ENCODE measurements at regions not wholly inside any gene's neighbourhood (a gene's known extent, or its start where the extent isn't known, plus 50 kb on each side); places are given as distances from the start of the nearest gene placed in this dataset.
"Not testable (repeated sequence)": the region's sequence is repeated elsewhere in the genome, so short reads cannot be mapped to it uniquely, and the experiment has no call there.

DNA sequence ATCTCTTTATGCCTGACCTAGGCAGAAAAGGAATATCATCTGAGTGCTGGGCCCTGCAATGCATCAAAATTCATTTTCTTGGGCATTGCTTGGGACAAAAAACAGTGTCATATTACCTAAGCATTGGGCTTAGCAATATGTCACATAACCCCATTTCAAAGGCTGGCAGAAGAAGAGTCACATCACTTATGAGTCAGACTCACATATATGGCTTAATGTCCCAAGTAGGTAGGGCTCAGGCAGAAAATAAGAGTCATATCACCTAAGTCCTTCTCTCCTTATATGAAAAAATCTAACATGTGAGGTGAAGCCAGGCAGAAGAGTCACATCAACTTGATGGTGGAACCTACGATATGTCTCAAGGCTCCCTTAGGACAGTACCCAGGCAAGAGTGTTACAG lies 967.2 kb upstream of the AMELY start:
- no peak for DNase-seq (ENCODE audit: low read depth in 2 of 2)

DNA sequence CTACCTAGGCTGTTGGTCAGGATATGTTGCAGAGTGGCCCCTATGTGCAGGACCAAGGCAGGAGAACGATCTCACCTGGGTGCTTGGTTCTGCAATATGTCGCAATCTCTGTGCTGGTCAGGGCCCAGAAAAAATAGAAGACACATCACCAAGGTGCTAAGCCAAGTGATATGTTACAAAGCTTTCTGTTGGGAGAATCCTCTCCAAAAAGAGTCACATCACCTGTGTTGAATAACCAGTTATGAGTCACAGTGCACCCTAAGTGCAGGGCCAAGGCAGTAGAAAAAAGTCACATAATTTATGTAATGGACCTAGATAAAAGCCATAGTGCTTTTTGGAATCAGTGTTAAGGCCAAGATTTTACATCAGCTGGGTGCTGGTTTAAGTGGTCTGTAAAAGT lies 965.9 kb upstream of the AMELY start:
- no peak for DNase-seq (ENCODE audit: low read depth in 2 of 2)

DNA sequence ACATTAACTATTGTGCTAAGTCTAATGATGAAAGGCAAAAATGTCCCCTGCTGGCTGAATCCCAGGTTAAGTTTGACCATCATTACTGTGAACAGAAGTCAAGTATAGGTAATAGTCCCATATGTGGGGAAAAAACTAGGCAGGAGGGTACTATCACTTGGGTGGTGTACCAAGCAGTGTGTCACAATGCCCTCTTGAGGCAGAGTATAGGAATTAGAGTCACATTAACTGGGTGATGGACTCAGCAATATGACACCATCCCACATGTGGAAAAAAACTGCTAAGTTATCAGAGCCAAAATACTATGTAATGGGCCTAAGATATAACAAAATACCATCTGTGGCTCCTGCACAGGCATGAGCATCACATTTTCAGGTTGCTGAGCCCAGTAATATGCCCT lies 962.5 kb upstream of the AMELY start:
- DNase-seq (ENCODE audit: low read depth in 2 of 2): no peak

DNA sequence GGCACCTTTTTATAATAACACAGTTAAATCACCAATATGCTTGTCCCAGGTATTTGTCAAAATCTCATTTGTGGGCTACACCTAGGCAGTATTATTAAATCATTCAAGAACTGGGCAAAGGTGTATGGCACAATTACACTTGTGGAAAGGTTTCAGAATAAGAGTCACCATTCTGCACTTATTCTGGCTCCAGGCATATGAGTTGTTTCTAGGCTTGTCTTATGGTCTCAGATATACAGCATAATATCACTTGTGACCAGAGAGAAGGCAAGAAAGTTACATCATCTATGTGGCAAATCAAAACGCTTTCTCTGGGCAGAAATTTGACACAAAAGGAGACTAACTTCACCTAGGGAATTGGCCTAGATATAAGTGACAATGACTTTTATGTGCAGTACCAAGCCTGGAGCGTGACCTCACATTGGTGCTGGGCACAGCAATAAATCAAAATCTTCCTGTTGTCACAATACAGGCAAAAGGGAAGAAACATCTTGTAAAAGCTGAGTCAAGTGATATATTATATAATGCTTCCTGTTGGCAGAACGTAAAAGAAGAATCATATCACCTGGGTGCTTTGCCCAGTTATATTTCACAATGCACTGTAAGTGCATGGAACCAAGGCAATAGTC lies 959.9 kb upstream of the AMELY start:
- no peak for DNase-seq (ENCODE audit: low read depth in 2 of 2)

DNA sequence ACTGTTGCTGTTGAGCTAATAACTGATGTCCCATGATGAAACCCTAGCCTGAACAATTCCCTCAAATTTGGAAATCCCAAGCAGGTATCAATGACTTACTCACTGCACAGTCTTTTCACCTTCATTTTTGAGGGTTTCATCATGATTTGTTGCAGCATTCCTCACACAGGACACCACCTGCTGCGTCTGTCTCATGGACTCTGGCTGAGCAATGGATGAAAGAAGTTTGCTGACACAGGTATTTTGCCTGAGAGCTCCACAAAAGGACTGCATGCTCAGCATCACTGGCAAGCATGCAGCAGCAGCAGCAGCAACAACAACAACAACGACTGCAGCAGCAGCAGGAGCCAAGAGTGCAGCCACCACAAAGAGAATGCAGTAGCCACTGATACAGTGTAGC lies 955.4 kb upstream of the AMELY start:
- DNase-seq (ENCODE audit: low read depth in 2 of 2): no peak

DNA sequence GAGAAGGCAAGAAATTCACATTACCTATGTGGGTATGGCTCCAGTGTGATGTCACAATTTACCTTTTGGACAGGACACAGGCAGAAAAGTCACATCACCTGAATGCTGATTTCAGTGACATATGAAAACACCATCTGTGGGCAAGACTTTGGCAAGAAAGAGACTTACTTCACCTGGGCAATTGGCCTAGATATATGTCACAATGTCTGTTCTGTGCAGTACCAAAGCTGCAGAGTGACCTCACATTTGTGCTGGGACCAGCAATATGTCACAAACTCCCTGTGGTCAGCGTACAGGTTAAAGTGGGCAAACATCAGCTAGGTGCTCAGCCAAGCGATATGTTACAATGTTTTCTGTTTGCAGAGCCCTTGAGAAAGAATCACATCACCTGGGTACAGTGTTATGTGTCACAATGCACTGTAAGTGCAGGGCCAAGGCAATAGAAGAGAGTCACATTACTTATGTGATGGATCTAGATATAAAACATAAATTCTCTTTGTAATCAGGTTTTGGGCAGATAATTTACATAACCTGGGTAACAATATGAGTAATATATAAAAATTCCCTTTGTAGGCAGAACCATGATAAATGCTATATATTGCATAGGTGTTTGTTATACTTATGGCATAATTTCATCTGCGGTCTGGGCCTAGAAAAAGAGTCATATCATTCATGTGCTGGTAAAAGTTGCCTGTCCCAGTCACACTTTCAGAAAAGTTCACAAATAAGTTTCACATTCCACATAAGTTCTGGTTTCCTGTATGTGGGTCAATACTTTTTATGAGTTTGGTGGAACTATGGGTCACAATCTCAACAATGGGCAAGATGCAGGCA lies 949.4 kb upstream of the AMELY start:
- no peak for DNase-seq (ENCODE audit: low read depth in 2 of 2)

DNA sequence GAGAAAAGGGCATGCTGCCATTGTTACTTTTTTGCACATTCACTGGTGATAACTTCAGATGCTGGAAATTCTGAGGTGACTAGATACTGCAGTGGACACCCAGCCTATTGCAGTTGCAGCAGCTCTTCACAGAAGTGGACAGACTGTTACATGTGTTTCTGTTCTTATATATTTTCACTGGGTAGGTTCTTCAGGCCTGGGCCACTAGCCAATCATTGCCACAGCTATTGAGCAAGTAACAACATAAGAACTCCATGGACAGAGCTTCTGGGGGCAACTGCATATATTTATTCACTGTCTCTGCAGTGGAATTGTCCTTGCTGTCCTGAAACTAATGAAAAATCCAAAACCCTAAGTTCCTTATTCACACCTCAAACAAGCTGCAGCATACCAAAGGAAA lies 938.6 kb upstream of the AMELY start:
- DNase-seq (ENCODE audit: low read depth in 2 of 2): no peak

DNA sequence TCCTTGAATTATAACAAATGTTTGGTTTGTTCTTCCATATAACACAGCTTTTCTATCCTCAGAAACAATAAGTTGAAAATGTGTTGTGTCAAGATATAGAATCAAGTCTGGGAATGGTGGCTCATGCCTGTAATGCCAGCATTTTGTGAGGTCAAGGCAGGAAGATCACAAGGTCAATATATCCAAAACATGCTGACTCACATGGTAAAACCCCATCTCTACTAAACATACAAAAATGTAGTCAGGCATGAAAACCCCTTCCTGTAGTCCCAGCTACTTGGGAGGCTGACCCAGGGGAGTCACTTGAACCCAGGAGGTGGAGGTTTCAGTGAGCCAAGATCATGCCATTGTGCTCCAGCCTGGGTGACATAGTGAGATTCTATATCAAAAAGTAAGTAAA lies 934.2 kb upstream of the AMELY start:
- DNase-seq (ENCODE audit: low read depth in 2 of 2): no peak

DNA sequence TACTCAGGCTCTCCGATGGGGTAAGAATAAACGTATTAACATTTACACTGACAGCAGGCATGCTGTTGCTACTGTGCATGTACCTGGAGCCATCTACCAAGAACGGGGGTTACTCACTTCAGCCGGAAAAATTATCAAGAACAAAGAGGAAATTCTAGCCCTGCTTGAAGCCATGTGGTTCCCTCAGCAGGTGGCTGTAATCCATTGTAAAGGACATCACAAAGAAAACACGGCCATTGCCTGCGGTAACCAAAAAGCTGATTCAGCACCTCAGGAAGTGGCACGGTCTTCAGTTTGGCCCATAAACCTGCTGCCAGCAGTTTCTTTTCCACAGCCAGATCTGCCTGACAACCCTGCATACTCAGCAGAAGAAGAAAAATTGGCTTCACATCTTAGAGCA lies 925.5 kb upstream of the AMELY start:
- DNase-seq (ENCODE audit: low read depth in 2 of 2): no peak

DNA sequence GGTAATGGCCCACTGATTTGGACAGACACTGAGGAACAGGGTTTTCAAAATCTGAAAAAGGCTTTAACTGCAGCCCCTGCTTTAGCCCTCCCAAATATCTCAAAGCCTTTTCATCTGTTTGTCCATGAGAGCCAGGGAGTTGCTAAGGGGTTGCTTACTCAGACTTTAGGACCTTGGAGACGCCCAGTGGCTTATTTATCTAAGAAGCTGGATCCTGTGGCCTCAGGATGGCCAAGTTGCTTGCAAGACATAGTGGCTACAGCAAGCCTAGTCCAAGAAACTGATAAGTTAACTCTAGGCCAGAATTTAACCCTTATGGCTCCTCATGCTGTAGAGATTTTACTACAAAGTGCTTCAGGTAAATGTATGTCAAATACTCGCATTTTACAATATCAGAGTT lies 924.8 kb upstream of the AMELY start:
- DNase-seq (ENCODE audit: low read depth in 2 of 2): no peak

DNA sequence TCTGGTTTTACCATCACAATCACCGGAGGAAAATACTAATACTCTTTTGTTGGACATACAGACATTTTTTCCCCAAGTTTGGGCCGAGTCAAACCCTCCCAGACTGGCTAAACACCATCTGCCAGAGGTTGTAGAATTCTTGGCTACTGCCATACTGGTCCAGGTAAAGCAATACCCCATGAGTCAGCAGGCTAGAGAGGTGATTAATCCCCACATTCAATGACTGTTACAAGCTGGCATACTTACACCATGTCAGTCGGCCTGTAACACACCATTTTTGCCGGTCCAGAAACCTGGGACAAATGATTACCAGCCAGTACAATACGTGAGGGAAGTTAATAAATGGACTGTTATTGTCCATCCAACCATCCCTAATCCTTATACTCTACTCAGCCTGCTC lies 923.9 kb upstream of the AMELY start:
- DNase-seq (ENCODE audit: low read depth in 2 of 2): no peak

DNA sequence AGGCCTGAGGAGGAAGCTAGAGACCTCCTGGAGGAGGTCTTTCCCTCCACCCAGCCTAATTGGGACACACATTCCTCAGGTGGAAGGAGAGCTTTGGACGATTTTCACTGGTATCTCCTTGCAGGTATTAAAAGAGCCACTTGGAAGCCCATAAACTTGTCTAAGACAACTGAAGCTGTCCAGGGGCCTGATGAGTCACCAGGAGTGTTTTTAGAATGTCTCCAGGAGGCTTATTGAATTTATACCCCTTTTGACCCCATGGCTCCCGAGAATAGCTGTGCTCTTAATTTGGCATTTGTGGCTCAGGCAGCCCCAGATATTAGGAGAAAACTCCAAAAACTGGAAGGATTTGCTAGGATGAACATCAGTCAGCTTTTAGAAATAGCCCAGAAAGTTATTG lies 922.7 kb upstream of the AMELY start:
- no peak for DNase-seq (ENCODE audit: low read depth in 2 of 2)

DNA sequence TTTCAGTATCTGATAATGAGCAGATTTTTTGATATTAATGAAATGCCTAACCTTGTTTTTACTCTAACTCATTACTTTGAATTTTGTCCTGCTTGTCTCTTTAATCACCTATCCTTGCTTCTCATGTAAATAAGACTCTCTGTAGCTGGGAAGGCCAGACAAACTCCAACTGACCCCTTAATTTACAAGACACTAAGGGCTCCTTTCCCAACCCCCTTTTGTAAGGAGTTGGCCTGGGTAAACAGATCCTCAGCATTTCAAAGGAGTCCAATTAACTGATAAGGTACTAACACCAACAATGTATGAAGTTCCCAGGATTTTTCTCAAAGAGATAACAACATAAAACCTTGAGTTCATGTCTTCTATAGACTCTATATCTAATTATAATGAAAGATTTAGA lies 919.3 kb upstream of the AMELY start:
- not testable (repeated sequence) for DNase-seq (ENCODE audit: low read depth in 2 of 2)

DNA sequence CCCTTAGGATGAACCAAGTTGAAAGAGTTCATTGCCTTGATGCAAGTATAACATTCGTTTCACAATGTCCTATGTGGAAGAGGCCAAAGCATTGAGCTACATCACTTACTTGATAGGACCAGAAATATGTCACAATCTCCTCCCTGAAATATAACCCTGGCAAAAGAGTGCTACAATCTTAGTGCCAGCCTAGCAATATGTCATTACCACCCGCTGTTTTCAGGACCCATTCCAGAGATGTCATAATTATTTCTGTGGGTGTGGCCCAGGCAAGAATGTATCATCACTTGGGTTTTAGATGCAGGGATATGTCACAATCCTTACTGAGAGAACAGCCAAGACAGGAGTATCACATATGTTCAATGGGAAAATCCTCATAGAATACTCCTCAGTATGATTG lies 915.0 kb upstream of the AMELY start:
- no peak for DNase-seq (ENCODE audit: low read depth in 2 of 2)

DNA sequence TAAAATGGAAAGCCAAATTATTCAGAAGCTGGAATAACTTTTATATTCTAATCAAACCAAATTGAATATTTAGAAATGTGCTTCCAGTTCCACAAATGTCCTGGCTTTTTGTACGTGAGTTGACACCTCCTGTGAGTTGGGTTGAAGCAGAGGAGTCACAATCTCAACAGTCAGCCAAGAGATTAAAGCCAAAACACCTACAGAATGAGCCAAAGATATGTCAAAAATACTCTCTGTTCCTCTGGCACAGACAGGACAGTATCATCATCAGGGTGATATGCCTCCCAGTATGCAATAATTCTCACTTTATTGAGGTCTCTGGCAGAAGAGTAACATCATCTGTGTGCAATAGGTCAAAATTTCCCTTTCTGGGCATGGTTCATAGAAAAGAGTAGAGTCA lies 914.3 kb upstream of the AMELY start:
- DNase-seq (ENCODE audit: low read depth in 2 of 2): no peak

DNA sequence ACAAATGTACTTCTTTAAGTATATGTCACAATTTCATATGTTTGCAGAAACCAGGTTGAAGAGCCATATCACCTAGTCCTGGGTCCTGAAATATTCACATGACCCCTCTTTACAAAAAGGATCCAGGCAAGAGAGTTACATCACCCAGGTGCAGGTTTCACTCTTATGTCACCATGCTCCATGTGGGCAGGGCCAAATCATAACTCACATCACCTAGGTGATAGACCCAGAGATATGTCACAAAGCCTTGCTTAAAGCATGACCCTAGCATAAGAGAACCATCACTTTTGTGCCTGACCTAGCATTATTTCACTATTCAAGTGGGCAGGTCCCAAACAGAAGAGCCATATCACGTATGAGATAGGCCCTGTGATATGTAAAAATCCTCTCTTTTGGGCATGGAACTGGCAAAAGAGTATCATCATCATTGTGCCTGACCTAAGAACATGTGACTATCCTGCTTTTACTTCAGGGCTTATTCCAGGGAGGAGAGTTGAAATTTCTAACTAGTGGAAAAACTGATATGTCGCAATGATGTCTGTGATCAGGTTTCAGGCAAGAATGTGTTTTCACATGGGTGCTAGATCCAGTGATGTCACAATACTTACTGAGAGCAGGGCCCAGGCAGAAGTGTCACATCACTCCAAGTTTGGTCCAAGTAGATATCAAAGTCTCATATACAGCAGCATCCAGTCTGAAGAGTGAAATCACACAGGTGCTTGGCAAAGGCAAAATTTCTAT lies 909.9 kb upstream of the AMELY start:
- DNase-seq (ENCODE audit: low read depth in 2 of 2): no peak

DNA sequence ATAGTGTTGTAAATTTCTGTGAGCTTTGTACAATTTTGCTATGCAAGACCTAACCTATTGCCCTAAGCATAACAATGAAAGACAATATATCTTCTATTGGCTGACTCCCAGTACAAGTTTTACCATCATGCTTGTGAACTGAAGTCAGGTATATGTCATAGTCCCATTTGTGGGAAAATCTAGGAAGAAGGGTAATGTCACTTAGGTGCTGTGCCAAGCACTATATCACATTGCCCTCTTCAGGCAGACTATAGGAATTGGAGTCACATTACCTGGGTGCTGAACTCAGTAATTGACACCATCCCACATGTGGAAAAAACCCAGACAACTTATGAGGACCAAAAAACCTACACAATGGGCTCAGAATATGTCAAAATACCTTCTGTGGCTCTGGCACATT lies 907.4 kb upstream of the AMELY start:
- no peak for DNase-seq (ENCODE audit: low read depth in 2 of 2)

DNA sequence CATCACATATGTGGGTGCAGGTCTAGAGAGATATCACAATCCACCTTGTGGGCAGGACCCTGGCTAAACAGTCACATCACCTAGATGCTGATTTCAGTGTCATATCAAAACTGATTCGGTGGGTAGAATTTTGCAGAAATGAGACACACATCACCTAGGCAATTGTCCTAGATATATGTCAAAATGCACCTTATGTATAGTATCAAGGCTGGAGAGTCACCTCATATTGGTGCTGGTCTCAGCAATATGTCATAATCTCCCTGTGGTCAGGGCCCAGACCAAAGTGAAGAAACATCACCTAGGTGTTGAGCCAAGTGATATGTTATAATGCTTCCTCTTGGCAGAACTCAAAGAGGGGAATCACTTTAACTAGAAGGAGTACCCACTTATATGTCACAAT lies 905.0 kb upstream of the AMELY start:
- no peak for DNase-seq (ENCODE audit: low read depth in 2 of 2)

DNA sequence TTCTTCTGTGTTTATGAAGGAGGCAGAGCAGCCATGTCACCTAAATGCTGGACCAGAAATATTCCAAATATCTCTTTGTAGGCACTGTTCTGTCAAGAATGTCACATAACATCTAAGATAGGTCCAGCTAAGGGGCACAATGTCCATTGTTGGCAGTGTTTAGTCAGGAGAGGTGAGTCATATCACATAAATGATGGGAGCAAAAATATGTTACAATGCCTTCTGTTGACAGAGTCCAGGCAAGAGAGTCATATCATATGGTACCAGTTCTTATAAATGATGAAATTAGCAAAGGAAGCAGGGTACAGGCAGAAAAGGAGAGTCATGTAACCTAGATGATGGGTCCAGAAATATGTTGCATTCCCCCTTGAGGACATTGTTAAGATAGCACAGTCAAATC lies 904.4 kb upstream of the AMELY start:
- DNase-seq (ENCODE audit: low read depth in 2 of 2): no peak

DNA sequence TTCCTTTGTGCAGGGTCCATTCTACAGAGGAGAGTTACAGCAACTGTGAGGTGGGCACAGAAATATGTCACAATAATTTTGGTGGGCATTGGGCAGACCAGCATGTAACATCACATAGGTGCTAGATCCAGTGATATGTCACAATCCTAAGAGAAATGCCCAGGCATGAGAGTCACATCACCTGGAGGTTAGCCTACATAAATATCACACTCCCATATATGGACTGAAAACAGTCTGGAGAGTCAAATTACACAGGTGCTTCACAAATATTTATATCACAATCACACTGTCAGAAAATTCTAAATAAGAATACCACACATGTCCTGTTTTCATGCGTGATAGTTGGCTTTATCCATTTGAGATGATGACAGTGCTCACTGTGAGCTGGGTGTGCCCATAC lies 903.7 kb upstream of the AMELY start:
- no peak for DNase-seq (ENCODE audit: low read depth in 2 of 2)

DNA sequence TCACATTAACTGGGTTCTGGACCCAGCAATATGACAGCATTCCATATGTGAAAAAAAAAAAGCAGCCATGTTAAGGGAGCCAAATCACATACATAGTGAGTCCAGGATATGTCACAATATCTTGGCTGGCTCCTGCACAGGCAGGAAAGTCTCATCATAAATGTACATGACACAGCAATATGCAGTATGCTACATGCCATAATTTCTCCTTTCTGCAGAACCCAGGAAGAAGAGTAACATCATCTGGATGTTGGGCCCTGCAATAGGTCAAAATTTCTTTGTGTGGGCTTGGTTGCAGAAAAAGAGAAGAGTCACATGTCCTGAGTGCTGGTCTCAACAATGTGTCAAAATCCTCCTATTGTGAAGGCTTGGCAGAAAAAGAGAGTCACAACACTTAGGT lies 902.8 kb upstream of the AMELY start:
- DNase-seq (ENCODE audit: low read depth in 2 of 2): no peak

DNA sequence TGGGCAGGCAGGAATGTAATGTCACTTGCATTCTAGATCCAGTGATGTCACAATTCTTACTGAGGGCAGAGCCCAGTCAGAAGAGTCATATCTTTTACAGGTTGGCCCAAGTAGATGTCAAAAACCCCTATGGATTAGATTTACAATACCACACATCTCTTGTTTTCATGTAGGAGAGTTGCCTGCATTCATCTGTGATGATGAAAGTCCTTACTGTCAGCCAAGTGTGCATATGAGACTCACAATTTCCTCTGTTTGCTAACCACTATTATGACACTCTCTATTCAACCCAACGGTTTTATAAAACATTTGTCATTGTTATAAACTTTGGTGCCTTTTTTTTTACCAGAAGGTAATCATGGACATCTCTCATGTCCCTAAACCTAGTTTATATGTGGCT lies 898.8 kb upstream of the AMELY start:
- DNase-seq (ENCODE audit: low read depth in 2 of 2): no peak

DNA sequence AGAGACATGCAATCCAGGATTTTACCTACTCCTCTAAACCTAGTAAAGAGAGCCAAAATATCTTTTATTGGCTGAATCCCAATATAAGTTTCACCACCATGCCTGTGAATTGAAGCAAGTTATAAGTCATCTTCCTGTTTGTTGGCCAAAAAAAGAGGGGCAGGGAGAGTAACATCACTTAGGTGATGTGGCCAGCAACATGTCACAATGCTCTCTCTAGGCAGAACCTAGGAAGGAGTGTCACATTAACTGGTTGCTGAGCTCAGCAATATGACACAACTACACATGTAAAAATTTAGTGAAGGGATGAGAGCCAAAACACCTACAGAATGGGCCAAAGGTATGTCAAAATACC lies 895.9 kb upstream of the AMELY start:
- no peak for DNase-seq (ENCODE audit: low read depth in 2 of 2)

Measured in stimulated activated CD8-positive, alpha-beta memory T cell treated with anti-CD3 and anti-CD28 coated beads, Interleukin-15, amount 100 ng/mL, for 48 hours (primary cell).